NB4 (cell line): ENCODE measurements at regions not wholly inside any gene's neighbourhood (a gene's known extent, or its start where the extent isn't known, plus 50 kb on each side); places are given as distances from the start of the nearest gene placed in this dataset.

ENCODE experiments used
- POLR2A ChIP-seq: IDR thresholded peaks from 2 replicates; pipeline ENCODE4 v1.6.1; 2011; ENCODE audit warnings: mild to moderate bottlenecking; ENCODE audit not compliant: insufficient read length; ENCODE audit errors: extremely low read depth
- TF ChIP-seq, protein P1 (sequence below): IDR thresholded peaks from one replicate; pipeline ENCODE4 v1.5.1; 2012; ENCODE audit warnings: low read depth, low read length
- TF ChIP-seq, protein P2 (sequence below): IDR thresholded peaks from 2 replicates; pipeline ENCODE4 v1.6.1; 2011; ENCODE audit warnings: low read depth, low read length

DNA sequence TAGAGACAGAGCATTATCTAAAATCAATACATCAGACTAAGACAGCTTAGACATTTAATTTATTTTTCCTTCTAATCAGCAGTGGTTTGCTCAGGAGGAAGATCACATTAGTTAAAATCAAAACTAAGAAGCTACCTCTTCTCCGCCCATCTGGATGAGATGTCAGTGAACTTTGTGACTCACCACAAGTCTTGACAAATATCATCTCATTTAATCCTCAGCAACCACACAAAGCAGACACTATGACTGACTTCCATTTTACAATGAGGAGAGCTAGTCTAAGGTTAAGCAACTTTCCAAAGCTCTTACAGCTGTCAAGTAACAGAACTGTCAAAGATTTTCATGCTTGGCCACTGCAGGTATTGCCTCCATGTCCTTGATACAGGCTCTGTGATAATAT is 289.5 kb downstream of the DEPDC1B start:
- TF ChIP-seq, protein P1, sequence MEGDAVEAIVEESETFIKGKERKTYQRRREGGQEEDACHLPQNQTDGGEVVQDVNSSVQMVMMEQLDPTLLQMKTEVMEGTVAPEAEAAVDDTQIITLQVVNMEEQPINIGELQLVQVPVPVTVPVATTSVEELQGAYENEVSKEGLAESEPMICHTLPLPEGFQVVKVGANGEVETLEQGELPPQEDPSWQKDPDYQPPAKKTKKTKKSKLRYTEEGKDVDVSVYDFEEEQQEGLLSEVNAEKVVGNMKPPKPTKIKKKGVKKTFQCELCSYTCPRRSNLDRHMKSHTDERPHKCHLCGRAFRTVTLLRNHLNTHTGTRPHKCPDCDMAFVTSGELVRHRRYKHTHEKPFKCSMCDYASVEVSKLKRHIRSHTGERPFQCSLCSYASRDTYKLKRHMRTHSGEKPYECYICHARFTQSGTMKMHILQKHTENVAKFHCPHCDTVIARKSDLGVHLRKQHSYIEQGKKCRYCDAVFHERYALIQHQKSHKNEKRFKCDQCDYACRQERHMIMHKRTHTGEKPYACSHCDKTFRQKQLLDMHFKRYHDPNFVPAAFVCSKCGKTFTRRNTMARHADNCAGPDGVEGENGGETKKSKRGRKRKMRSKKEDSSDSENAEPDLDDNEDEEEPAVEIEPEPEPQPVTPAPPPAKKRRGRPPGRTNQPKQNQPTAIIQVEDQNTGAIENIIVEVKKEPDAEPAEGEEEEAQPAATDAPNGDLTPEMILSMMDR = no peak
- TF ChIP-seq POLR2A = no peak
- TF ChIP-seq, protein P2, sequence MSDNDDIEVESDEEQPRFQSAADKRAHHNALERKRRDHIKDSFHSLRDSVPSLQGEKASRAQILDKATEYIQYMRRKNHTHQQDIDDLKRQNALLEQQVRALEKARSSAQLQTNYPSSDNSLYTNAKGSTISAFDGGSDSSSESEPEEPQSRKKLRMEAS = no peak
